HG02970 (cell line): ENCODE measurements at regions not wholly inside any gene's neighbourhood (a gene's known extent, or its start where the extent isn't known, plus 50 kb on each side); places are given as distances from the start of the nearest gene placed in this dataset.

Experiments used
- ATAC-seq: cut with Tn5 transposase; IDR thresholded peaks from one replicate; pipeline ENCODE4 v1.9.1; 2021; ENCODE audit warnings: mild to moderate bottlenecking, moderate library complexity, moderate number of reproducible peaks; ENCODE audit not compliant: unreplicated experiment, low FRiP score

GRCh38 chr14:46788994-46789393, 137.4 kb upstream of the RPL10L start:
- ATAC-seq = no peak

DNA sequence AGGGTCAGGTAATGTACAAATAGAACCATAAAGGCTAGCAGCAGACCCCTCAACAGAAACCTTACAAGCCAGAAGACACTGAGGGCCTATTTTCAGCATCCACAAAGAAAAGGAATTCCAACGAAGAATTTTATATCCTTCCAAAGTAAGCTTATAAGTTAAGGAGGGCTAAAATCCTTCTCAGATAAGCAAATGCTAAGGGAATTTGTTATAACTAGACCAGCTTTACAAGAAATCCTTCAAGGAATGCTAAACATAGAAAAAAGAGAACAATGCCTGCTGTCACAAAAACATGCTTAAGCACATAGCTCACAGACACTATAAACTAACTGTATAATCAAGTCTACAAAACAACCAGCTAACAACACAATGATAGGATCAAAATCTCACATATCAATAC, 130.7 kb upstream of the RPL10L start:
- no peak for ATAC-seq

DNA sequence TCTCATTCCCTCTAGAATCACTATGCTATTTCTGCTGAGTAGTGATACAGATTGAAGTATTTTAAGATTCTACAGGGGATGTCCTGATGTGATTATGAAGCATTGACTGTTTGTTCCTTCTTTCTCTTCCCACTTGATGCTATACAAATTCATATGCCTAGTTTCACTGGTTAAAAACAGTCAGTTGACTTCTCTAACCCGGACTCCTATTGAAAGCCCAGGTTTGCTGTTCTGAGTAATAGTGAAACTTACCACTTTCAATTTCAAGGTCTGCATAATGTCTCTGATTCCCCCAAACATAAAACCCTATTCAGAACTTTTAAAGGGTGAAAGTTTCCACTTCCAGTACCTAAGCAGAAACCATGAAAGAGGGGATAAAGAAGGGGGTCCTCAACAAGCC, 117.7 kb upstream of the RPL10L start:
- peak; percentile 99 for ATAC-seq

GRCh38 chr14:46747001-46747652, 95.5 kb upstream of the RPL10L start:
- no peak for ATAC-seq

GRCh38 chr14:46734286-46734685, 82.7 kb upstream of the RPL10L start:
- ATAC-seq = no peak

- ATAC-seq = no peak
Measured at GRCh38 chr14:46717211-46717610, 65.6 kb upstream of the RPL10L start.
